ENCODE measurements at regions not wholly inside any gene's neighbourhood (a gene's known extent, or its start where the extent isn't known, plus 50 kb on each side); places are given as distances from the start of the nearest gene placed in this dataset.

DNA sequence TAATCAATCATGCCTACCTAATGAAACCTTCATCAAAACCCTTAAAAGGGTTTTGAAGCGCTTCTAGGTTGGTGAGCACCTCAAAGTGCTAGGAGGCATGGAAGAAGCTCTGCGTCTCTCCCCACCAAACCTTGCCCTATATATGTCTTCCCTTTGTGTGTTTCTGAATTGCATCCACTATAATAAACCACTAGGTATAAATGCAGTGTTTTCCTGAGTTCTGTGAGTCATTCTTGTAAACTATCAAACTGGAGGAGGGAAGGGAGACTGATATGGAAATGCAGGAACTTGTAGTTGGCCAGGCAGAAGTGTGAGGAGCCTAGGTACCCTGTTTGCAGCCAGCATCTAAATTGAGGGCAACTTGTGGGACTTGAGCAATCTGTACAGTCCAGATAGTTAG is 698.8 kb downstream of the DOK5 start:
- TF ChIP-seq, protein P1, sequence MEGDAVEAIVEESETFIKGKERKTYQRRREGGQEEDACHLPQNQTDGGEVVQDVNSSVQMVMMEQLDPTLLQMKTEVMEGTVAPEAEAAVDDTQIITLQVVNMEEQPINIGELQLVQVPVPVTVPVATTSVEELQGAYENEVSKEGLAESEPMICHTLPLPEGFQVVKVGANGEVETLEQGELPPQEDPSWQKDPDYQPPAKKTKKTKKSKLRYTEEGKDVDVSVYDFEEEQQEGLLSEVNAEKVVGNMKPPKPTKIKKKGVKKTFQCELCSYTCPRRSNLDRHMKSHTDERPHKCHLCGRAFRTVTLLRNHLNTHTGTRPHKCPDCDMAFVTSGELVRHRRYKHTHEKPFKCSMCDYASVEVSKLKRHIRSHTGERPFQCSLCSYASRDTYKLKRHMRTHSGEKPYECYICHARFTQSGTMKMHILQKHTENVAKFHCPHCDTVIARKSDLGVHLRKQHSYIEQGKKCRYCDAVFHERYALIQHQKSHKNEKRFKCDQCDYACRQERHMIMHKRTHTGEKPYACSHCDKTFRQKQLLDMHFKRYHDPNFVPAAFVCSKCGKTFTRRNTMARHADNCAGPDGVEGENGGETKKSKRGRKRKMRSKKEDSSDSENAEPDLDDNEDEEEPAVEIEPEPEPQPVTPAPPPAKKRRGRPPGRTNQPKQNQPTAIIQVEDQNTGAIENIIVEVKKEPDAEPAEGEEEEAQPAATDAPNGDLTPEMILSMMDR (conservative IDR thresholded peaks at IDR 0.05): no peak
- TF ChIP-seq EZH2 (IDR thresholded peaks at IDR 0.05; ENCODE audit: low read depth): no peak

All from PC-9 (cell line).